A673 (cell line): ENCODE measurements at regions not wholly inside any gene's neighbourhood (a gene's known extent, or its start where the extent isn't known, plus 50 kb on each side); places are given as distances from the start of the nearest gene placed in this dataset.

Experiments
- CTCF ChIP-seq: fragments of 300-800, 200-600 bp; sonication (generic); conservative IDR thresholded peaks from 2 replicates; pipeline ENCODE4 v1.5.1; 2017; ENCODE audit warnings: low read depth, mild to moderate bottlenecking, antibody characterized with exemption, low read length, moderate library complexity, mixed read lengths
- EZH2 ChIP-seq: fragments of 200-600 bp; sonication (generic); IDR thresholded peaks from 2 replicates; pipeline ENCODE4 v1.6.1; 2017; ENCODE audit warnings: borderline replicate concordance, low read depth, mild to moderate bottlenecking, mixed read lengths, antibody characterized with exemption, low read length; ENCODE audit not compliant: poor library complexity, severe bottlenecking

- TF ChIP-seq CTCF: no peak
- no peak for TF ChIP-seq EZH2
Measured at GRCh38 chr7:15096853-15097252, 194.3 kb upstream of the DGKB start.
